K562 (cell line): ENCODE measurements at regions not wholly inside any gene's neighbourhood (a gene's known extent, or its start where the extent isn't known, plus 50 kb on each side); places are given as distances from the start of the nearest gene placed in this dataset.

Source experiments
- ATAC-seq: fragments of 200-7000 bp; cut with Tn5 transposase; 3 replicates; pipeline ENCODE4 v1.9.1; 2020; ENCODE audit warnings: moderate library complexity
- BruUV-seq: library from RNA; stranded (reverse); fragments of 400-500 nt; replicated peaks from 2 replicates; lab custom pipeline; 2021; lab: Mats Ljungman, UMichigan
- CTCF ChIA-PET: fragments of 300-600 bp; formaldehyde crosslinking; extraction: SDS; loops from one replicate; lab custom pipeline; 2021; ENCODE audit warnings: low intra/inter-chr PET ratio; lab: Yijun Ruan, JAX
- POLR2A ChIA-PET: fragments of 300-600, 350-650 bp; sonication (Branson Sonifier 250); formaldehyde crosslinking; extraction: SDS; loops from one replicate; lab custom pipeline; 2021; ENCODE audit warnings: antibody characterized with exemption, inconsistent platforms; lab: Yijun Ruan, JAX
- DNase-seq, 4 experiments: peaks; one replicate each; pipeline versions ENCODE4 v3.0.0 to v3.0.0-alpha.2; 2011 to 2018; ENCODE audit warnings: low spot score in 3 of 4, mixed read lengths in 3 of 4; ENCODE audit errors: extremely low read depth in 1 of 4
- FAIRE-seq: peaks from 2 replicates; lab custom pipeline; 2011; peaks lifted over from hg19 to GRCh38; lab: Jason Lieb, UNC
- H2AFZ ChIP-seq: 2 replicates; pipeline ENCODE4 v1.6.0; 2011; ENCODE audit warnings: low read depth, low read length, control low read depth, inconsistent platforms
- H3K27ac ChIP-seq: fragments of 200-600 bp; 3 replicates; pipeline ENCODE4 v1.8.0; 2011; ENCODE audit warnings: low read depth, mild to moderate bottlenecking, control low read depth, inconsistent platforms, low read length, moderate library complexity, mixed read lengths; ENCODE audit errors: extremely low read depth
- H3K27me3 ChIP-seq, 2 experiments: fragments of 300-600 bp in 1 of 2; 2 replicates in 1 of 2; 3 replicates in 1 of 2; pipeline versions ENCODE4 v1.6.0 to v1.8.0; 2011; ENCODE audit warnings: inconsistent platforms in 2 of 2, low read length in 2 of 2, mild to moderate bottlenecking in 1 of 2, mixed read lengths in 1 of 2, moderate library complexity in 1 of 2; ENCODE audit not compliant: control insufficient read depth in 2 of 2, insufficient read depth in 2 of 2
- H3K36me3 ChIP-seq: fragments of 300-600 bp; 3 replicates; pipeline ENCODE4 v1.8.0; 2011; ENCODE audit warnings: mild to moderate bottlenecking, low read length, inconsistent platforms; ENCODE audit not compliant: control insufficient read depth, insufficient read depth
- H3K4me1 ChIP-seq, 2 experiments: fragments of 200-600 bp in 1 of 2; replicated peaks in 1 of 2; 2 replicates in 1 of 2; 3 replicates in 1 of 2; pipeline versions ENCODE4 v1.5.1 to v1.8.0; 2011; ENCODE audit warnings: inconsistent platforms in 2 of 2, low read length in 2 of 2, mild to moderate bottlenecking in 1 of 2, mixed read lengths in 1 of 2, moderate library complexity in 1 of 2; ENCODE audit not compliant: control insufficient read depth in 2 of 2, insufficient read depth in 2 of 2
- H3K4me2 ChIP-seq: 2 replicates; pipeline ENCODE4 v1.6.1; 2011; ENCODE audit warnings: low read length, control low read depth, inconsistent platforms, mixed read lengths; ENCODE audit not compliant: insufficient read depth
- H3K4me3 ChIP-seq: fragments of 200-600 bp; sonication (generic), shearing (Covaris generic); 2 replicates; pipeline ENCODE4 v1.5.1; 2016; ENCODE audit warnings: control low read depth, inconsistent platforms
- H3K79me2 ChIP-seq: fragments of 200-600 bp; 3 replicates; pipeline ENCODE4 v1.8.0; 2011; ENCODE audit warnings: low read length, inconsistent platforms; ENCODE audit not compliant: control insufficient read depth, insufficient read depth
- H3K9ac ChIP-seq, 2 experiments: 2 replicates each; pipeline versions ENCODE4 v1.6.0 to v1.6.1; 2011; ENCODE audit warnings: low read depth in 2 of 2, low read length in 2 of 2, control low read depth in 1 of 2, inconsistent platforms in 1 of 2, mild to moderate bottlenecking in 1 of 2, mixed read lengths in 1 of 2; ENCODE audit not compliant: insufficient read depth in 1 of 2
- H3K9me1 ChIP-seq: one replicate; pipeline ENCODE4 v1.6.0; 2011; ENCODE audit warnings: inconsistent platforms, mild to moderate bottlenecking, low read length, moderate library complexity; ENCODE audit not compliant: control insufficient read depth, insufficient read depth
- H3K9me3 ChIP-seq: replicated peaks from 2 replicates; pipeline ENCODE4 v1.5.1; 2011; ENCODE audit warnings: low read depth, low read length, inconsistent platforms; ENCODE audit not compliant: control insufficient read depth, insufficient read depth
- H4K20me1 ChIP-seq: replicated peaks from 2 replicates; pipeline ENCODE4 v1.6.1; 2011; ENCODE audit warnings: low read length, inconsistent platforms, mixed read lengths; ENCODE audit not compliant: control insufficient read depth, insufficient read depth
- FOXJ3 ChIP-seq: sonication (generic); formaldehyde crosslinking; IDR thresholded peaks from 2 replicates; pipeline ENCODE4 v1.4.0; 2020; ENCODE audit warnings: mild to moderate bottlenecking, missing genetic modification reagents
- KLF1 ChIP-seq: fragments of 450-650 bp; IDR thresholded peaks from 2 replicates; pipeline ENCODE4 v1.6.1; 2016; ENCODE audit warnings: missing genetic modification characterization, missing compliant biosample characterization
- MBD2 ChIP-seq: sonication (generic); IDR thresholded peaks from 2 replicates; pipeline ENCODE4 v1.6.1; 2016; ENCODE audit warnings: low read depth, borderline replicate concordance
- NELFE ChIP-seq: IDR thresholded peaks from 2 replicates; pipeline ENCODE4 v1.6.1; 2011; ENCODE audit warnings: mild to moderate bottlenecking; ENCODE audit not compliant: insufficient read depth, insufficient read length
- ZNF24 ChIP-seq: fragments of 450-650 bp; IDR thresholded peaks from 2 replicates; pipeline ENCODE4 v1.6.1; 2016
- WGBS: fragments of 100-300 bp; shearing (Covaris generic); methylation state at CpG from one replicate; pipeline ENCODE4 v1.1.6; 2016; ENCODE audit warnings: low coverage, mixed read lengths; ENCODE audit not compliant: insufficient coverage; ENCODE audit errors: missing lambda C conversion rate; 5-methylcytosine and 5-hydroxymethylcytosine counted together
- in situ Hi-C: fragments of 300-500 bp; cut with MboI; formaldehyde crosslinking; loops from 4 replicates; pipeline ENCODE4 v1.15.0; 2018; ENCODE audit warnings: inconsistent platforms, mixed read lengths
- intact Hi-C: fragments of 100-400 bp; cut with micrococcal nuclease; formaldehyde crosslinking; loops from 2 replicates; pipeline ENCODE4 v1.14.2; 2022
- TF ChIP-seq, protein P1 (sequence below): IDR thresholded peaks from 3 replicates; pipeline ENCODE4 v1.6.1; 2011; ENCODE audit warnings: borderline replicate concordance, mild to moderate bottlenecking; ENCODE audit not compliant: insufficient read length, insufficient read depth

DNA sequence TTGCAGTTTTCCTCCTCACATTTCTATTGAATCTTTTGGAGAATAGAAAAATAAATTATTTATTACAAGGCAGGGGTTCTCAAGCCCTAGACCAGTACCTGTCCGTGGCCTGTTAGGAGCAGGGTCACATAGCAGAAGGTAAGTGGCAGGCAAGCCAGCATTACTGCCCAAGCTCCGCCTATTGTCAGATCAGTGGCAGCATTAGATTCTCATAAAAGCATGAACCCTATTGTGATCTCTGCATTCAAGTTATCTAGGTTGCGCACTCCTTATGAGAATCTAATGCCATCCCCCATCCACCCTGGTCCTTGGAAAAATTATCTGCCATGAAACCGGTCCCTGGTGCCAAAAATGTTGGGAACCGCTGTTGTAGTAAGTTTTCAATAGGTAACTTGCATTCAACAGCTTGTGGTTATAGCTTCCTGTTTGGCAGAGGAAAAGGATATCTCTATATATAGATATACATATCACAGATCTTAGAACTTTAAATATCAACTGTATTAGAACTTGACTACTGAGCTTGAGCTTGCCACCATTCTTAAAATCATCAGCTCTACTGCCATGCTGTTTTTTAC, 165.1 kb downstream of the AHR start (continued):
- TF ChIP-seq, protein P1, sequence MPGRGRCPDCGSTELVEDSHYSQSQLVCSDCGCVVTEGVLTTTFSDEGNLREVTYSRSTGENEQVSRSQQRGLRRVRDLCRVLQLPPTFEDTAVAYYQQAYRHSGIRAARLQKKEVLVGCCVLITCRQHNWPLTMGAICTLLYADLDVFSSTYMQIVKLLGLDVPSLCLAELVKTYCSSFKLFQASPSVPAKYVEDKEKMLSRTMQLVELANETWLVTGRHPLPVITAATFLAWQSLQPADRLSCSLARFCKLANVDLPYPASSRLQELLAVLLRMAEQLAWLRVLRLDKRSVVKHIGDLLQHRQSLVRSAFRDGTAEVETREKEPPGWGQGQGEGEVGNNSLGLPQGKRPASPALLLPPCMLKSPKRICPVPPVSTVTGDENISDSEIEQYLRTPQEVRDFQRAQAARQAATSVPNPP = no peak
- TF ChIP-seq ZNF24 (no peak), MBD2 (no peak), NELFE (no peak), FOXJ3 (CRISPR knock-in tag) (no peak)

GRCh38 chr7:17466216-17466615, 167.8 kb downstream of the AHR start:
- H3K9me3 ChIP-seq = no peaks in the 10 kb centered on the region
- H3K9ac ChIP-seq = no peak overlapping the region
- no peak overlapping the region for H2AFZ ChIP-seq
- H3K79me2 ChIP-seq = no peaks in the 10 kb centered on the region
- H3K4me1 ChIP-seq = no peaks in the 10 kb centered on the region
- no peaks in the 10 kb centered on the region for H3K9me1 ChIP-seq
- CTCF ChIA-PET = no interaction called here
- in situ Hi-C loops (no loop called here), intact Hi-C loops (no loop called here)
- no peaks in the 10 kb centered on the region for H4K20me1 ChIP-seq
- H3K36me3 ChIP-seq = no peaks in the 10 kb centered on the region
- H3K27me3 ChIP-seq = no peaks in the 10 kb centered on the region
- H3K4me3 ChIP-seq = no peak overlapping the region
- no peak for TF ChIP-seq KLF1
- TF ChIP-seq, all 486 proteins: peak for 0
- H3K27ac ChIP-seq = no peak overlapping the region
- no peak for ATAC-seq
- BruUV-seq = no TSS peak
- POLR2A ChIA-PET = no interaction called here
- DNase-seq = no peak
- no peak for FAIRE-seq
- 8% methylated on average over 7 of the region's 7 CpGs for WGBS
- H3K4me2 ChIP-seq = no peak overlapping the region
